ENCODE measurements at regions not wholly inside any gene's neighbourhood (a gene's known extent, or its start where the extent isn't known, plus 50 kb on each side); places are given as distances from the start of the nearest gene placed in this dataset.

- TF ChIP-seq EZH2phosphoT487 (IDR thresholded peaks at IDR 0.05; ENCODE audit: low read length), result no peak
- TF ChIP-seq, protein P1, sequence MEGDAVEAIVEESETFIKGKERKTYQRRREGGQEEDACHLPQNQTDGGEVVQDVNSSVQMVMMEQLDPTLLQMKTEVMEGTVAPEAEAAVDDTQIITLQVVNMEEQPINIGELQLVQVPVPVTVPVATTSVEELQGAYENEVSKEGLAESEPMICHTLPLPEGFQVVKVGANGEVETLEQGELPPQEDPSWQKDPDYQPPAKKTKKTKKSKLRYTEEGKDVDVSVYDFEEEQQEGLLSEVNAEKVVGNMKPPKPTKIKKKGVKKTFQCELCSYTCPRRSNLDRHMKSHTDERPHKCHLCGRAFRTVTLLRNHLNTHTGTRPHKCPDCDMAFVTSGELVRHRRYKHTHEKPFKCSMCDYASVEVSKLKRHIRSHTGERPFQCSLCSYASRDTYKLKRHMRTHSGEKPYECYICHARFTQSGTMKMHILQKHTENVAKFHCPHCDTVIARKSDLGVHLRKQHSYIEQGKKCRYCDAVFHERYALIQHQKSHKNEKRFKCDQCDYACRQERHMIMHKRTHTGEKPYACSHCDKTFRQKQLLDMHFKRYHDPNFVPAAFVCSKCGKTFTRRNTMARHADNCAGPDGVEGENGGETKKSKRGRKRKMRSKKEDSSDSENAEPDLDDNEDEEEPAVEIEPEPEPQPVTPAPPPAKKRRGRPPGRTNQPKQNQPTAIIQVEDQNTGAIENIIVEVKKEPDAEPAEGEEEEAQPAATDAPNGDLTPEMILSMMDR (IDR thresholded peaks at IDR 0.05; ENCODE audit: low read length), result no peak
- no peak for TF ChIP-seq EZH2 (optimal IDR thresholded peaks at IDR 0.05; ENCODE audit: low read depth, low read length)
- H3K9me2 ChIP-seq (replicated peaks; ENCODE audit: insufficient read depth, low read length), result no peaks in the 10 kb centered on the region
- peaks cover 12% of the 10 kb centered on the region for H3K4me1 ChIP-seq (ENCODE audit: low read length)
- H3K27ac ChIP-seq (ENCODE audit: low read length), result no peak overlapping the region
- H3K9me3 ChIP-seq (replicated peaks; ENCODE audit: insufficient read depth, low read length), result no peaks in the 10 kb centered on the region
- H3K4me2 ChIP-seq (ENCODE audit: low read depth, low read length), result no peak overlapping the region
- no peak overlapping the region for H3K4me3 ChIP-seq (ENCODE audit: low read length)
- H3K36me3 ChIP-seq (replicated peaks; ENCODE audit: insufficient read depth, low read length), result no peaks in the 10 kb centered on the region
- no peaks in the 10 kb centered on the region for H3K27me3 ChIP-seq (replicated peaks; ENCODE audit: insufficient read depth, low read length)
- no peak overlapping the region for H3K9ac ChIP-seq (ENCODE audit: low read length)
- no peak for DNase-seq
- H3F3A ChIP-seq (ENCODE audit: insufficient read depth, low read length), result no peaks in the 10 kb centered on the region; the same call in 1 of the 2 replicates
- H2AFZ ChIP-seq (ENCODE audit: low read length), result no peak overlapping the region
- H4K20me1 ChIP-seq (ENCODE audit: insufficient read depth, low read length), result no peaks in the 10 kb centered on the region
- no peaks in the 10 kb centered on the region for H3K79me2 ChIP-seq (ENCODE audit: low read length)
Measured at GRCh38 chr4:163748449-163748848, 254.0 kb downstream of the TMA16 start.

DNA sequence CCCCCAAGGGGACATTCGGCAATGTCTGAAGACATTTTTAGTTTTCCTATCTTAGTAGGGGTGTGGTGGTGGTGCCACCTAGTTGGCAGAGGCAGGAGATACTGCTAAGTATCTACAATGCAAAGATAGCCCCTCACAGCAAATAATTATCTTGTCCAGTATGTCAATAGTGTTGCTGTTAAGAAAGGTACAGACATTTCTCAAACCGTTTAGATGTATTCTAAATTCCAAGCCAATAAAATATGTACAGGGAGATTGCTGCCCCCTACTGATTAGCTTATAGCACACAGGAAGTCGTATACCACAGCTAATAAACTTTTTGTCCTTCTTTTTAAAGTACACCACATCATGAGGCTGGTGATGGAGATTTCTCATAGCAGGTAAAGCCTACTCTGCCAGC, 260.5 kb downstream of the TMA16 start:
- Histone ChIP-seq H4K20me1 (ENCODE audit: insufficient read depth, low read length) (no peaks in the 10 kb centered on the region), H3K36me3 (replicated peaks; ENCODE audit: insufficient read depth, low read length) (no peaks in the 10 kb centered on the region), H3F3A (ENCODE audit: insufficient read depth, low read length) (no peaks in the 10 kb centered on the region), H3K4me2 (ENCODE audit: low read depth, low read length) (no peak overlapping the region), H3K27ac (ENCODE audit: low read length) (no peak overlapping the region), H3K4me3 (ENCODE audit: low read length) (no peak overlapping the region), H2AFZ (ENCODE audit: low read length) (no peak overlapping the region), H3K9me3 (replicated peaks; ENCODE audit: insufficient read depth, low read length) (no peaks in the 10 kb centered on the region), H3K9me2 (replicated peaks; ENCODE audit: insufficient read depth, low read length) (no peaks in the 10 kb centered on the region), H3K9ac (ENCODE audit: low read length) (no peak overlapping the region), H3K27me3 (replicated peaks; ENCODE audit: insufficient read depth, low read length) (no peaks in the 10 kb centered on the region), H3K79me2 (ENCODE audit: low read length) (no peaks in the 10 kb centered on the region), H3K4me1 (ENCODE audit: low read length) (no peaks in the 10 kb centered on the region)
- DNase-seq, result peak; percentile 50
- TF ChIP-seq, protein P1 (IDR thresholded peaks at IDR 0.05; ENCODE audit: low read length), result peak; percentile 53
- no peak for TF ChIP-seq EZH2phosphoT487 (IDR thresholded peaks at IDR 0.05; ENCODE audit: low read length)

DNA sequence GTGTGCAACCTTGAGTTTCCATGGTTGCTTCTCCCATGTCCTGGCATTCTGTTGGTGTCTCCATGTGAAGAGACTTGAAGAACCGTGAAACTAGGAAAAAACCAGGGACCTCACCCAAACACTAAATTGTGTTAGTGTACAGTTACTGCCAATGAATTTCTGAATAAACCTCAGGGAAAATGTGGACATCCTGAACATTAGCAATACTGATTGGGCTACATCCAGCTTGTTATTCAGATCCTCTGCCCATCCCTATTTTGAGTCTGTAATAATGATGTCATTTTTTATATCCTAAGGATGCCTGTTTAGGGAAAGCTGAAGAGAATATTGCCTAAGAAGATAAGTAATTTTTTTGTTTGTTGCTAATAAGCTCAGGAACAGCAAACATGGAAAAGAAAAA, 262.7 kb downstream of the TMA16 start:
- H3K4me3 ChIP-seq (ENCODE audit: low read length), result no peak overlapping the region

More for the DNA sequence above, 262.7 kb downstream of the TMA16 start:
- no peak for DNase-seq
- Histone ChIP-seq H3K27ac (ENCODE audit: low read length) (no peak overlapping the region), H3K9ac (ENCODE audit: low read length) (no peak overlapping the region), H3K79me2 (ENCODE audit: low read length) (no peaks in the 10 kb centered on the region), H3K9me3 (replicated peaks; ENCODE audit: insufficient read depth, low read length) (no peaks in the 10 kb centered on the region), H3K36me3 (replicated peaks; ENCODE audit: insufficient read depth, low read length) (no peaks in the 10 kb centered on the region), H3K9me2 (replicated peaks; ENCODE audit: insufficient read depth, low read length) (no peaks in the 10 kb centered on the region), H3K4me1 (ENCODE audit: low read length) (no peaks in the 10 kb centered on the region), H4K20me1 (ENCODE audit: insufficient read depth, low read length) (no peaks in the 10 kb centered on the region), H3K27me3 (replicated peaks; ENCODE audit: insufficient read depth, low read length) (no peaks in the 10 kb centered on the region), H3F3A (ENCODE audit: insufficient read depth, low read length) (no peaks in the 10 kb centered on the region), H2AFZ (ENCODE audit: low read length) (no peak overlapping the region), H3K4me2 (ENCODE audit: low read depth, low read length) (no peak overlapping the region)
- TF ChIP-seq EZH2phosphoT487 (IDR thresholded peaks at IDR 0.05; ENCODE audit: low read length) (no peak), EZH2 (optimal IDR thresholded peaks at IDR 0.05; ENCODE audit: low read depth, low read length) (no peak)
- TF ChIP-seq, protein P1 (IDR thresholded peaks at IDR 0.05; ENCODE audit: low read length), result no peak
